ENCODE measurements at regions not wholly inside any gene's neighbourhood (a gene's known extent, or its start where the extent isn't known, plus 50 kb on each side); places are given as distances from the start of the nearest gene placed in this dataset.
"Not testable (repeated sequence)": the region's sequence is repeated elsewhere in the genome, so short reads cannot be mapped to it uniquely, and the experiment has no call there.

DNA sequence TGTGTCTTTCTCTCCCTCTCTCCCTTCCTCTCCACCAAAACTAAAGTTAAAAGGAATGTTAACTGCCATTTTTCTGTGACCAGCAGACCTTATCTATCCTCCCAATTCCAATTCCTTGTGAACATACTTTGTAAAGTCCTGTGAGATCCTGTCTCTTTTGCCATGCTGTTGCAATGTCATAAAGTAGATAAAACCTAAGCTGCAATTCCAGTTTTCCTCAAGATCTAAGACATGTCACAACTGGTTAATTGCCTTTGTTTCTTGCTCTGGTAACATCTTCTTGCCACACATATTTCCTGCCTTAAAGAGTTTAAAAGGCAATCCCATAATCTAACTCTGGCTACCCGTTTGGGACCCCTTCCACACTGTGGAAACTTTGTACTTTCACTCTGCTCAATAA is 188.7 kb downstream of the PYDC2 start:
- WGBS, 2 donors = 79 to 80% methylated on average over 1 of the region's 1 CpG
- no peak for ATAC-seq

DNA sequence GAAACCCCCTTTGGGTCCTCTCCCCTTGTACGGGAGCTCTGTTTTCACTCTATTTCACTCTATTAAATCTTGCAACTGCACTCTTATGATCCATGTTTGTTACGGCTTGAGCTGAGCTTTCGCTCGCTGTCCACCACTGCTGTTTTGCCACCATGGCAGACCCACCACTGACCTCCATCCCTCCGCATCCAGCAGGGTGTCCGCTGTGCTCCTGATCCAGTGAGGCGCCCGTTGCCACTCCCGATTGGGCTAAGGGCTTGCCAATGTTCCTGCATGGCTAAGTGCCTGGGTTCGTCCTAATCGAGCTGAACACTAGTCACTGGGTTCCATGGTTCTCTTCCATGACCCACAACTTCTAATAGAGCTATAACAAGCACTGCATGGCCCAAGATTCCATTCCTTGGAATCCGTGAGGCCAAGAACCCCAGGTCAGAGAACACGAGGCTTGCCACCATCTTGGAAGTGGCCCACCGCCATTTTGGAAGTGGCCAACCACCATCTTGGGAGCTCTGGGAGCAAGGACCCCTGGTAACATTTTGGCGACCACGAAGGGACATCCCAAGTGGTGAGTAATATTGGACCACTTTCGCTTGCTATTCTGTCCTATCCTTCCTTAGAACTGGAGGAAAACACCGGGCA is 197.9 kb downstream of the PYDC2 start:
- H3K4me1 ChIP-seq; DNase-seq; H3K27ac ChIP-seq; H3K36me3 ChIP-seq; H3K4me3 ChIP-seq; intact Hi-C loops (cut with DNase I); H3K27me3 ChIP-seq; ATAC-seq: not testable (repeated sequence)
- peaks cover 0 to 17% (median 2%) of the 10 kb centered on the region in 11 donors for H3K9me3 ChIP-seq
- 94 to 95% methylated on average over 18 of the region's 18 CpGs for WGBS, 2 donors

More for the DNA sequence above, 188.7 kb downstream of the PYDC2 start:
- H3K4me3 ChIP-seq = no peak overlapping the region
- no peaks in the 10 kb centered on the region for H3K27me3 ChIP-seq
- H3K36me3 ChIP-seq = no peaks in the 10 kb centered on the region
- TF ChIP-seq, protein P1, sequence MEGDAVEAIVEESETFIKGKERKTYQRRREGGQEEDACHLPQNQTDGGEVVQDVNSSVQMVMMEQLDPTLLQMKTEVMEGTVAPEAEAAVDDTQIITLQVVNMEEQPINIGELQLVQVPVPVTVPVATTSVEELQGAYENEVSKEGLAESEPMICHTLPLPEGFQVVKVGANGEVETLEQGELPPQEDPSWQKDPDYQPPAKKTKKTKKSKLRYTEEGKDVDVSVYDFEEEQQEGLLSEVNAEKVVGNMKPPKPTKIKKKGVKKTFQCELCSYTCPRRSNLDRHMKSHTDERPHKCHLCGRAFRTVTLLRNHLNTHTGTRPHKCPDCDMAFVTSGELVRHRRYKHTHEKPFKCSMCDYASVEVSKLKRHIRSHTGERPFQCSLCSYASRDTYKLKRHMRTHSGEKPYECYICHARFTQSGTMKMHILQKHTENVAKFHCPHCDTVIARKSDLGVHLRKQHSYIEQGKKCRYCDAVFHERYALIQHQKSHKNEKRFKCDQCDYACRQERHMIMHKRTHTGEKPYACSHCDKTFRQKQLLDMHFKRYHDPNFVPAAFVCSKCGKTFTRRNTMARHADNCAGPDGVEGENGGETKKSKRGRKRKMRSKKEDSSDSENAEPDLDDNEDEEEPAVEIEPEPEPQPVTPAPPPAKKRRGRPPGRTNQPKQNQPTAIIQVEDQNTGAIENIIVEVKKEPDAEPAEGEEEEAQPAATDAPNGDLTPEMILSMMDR (IDR thresholded peaks at IDR 0.05) = no peak
- H3K27ac ChIP-seq = no peak overlapping the region
- H3K9me3 ChIP-seq = peaks cover 0 to 31% (median 7%) of the 10 kb centered on the region in 11 donors
- no peaks in the 10 kb centered on the region for H3K4me1 ChIP-seq
- intact Hi-C loops (cut with DNase I) = loop anchor here in 1 of 10 donors (5.0 kb wide), 1 partner anchor 1367 kb away; no protein-coding TSS in a partner anchor
- DNase-seq = no peak

DNA sequence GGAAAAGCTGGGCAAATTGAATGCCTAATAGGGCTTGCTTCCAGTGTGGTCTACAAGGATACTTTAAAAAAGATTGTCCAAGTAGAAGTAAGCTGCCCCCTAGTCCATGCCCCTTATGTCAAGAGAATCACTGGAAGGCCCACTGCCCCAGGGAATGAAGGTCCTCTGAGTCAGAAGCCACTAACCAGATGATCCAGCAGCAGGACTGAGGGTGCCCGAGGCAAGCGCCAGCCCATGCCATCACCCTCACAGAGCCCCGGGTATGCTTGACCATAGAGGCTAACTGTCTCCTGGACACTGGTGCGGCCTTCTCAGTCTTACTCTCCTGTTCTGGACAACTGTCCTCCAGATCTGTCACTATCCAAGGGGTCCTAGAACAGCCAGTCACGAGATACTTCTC is 201.2 kb downstream of the PYDC2 start:
- H3K36me3 ChIP-seq; H3K4me3 ChIP-seq; H3K27ac ChIP-seq; H3K4me1 ChIP-seq; H3K27me3 ChIP-seq; H3K9me3 ChIP-seq; intact Hi-C loops (cut with DNase I); DNase-seq; ATAC-seq: not testable (repeated sequence)
- 84 to 95% methylated on average over 5 of the region's 5 CpGs for WGBS, 2 donors

DNA sequence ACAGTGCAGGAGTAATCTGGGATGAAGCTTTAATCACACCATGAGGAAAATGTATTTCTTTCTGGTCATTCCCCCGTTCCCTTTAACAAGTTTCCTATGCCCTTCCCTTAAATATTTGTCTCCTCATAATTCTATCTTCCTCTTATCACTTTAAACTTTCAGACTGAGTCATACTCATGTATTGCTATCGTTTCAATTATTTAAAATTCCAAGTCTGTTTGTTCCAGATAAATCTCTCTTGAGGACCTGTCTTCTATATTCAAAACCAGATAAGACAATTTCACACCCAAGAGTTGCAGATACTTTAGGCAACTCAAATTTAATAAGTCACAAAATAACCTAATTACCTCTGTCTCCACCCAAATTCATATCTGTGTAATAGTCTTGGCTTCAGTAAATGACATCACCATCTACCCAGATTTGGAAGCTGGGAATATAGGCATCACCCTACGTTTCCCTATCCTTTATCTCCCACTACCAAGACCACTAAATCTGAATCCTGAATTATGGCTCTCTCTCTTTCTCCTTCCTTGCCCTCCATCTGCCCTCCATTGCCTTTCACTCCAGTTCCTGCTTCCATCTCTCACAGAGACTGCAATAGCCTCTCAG is 220.1 kb downstream of the PYDC2 start:
- WGBS, 2 donors = 35 to 38% methylated on average over 3 of the region's 3 CpGs
- TF ChIP-seq, protein P1 (IDR thresholded peaks at IDR 0.05) = no peak

DNA sequence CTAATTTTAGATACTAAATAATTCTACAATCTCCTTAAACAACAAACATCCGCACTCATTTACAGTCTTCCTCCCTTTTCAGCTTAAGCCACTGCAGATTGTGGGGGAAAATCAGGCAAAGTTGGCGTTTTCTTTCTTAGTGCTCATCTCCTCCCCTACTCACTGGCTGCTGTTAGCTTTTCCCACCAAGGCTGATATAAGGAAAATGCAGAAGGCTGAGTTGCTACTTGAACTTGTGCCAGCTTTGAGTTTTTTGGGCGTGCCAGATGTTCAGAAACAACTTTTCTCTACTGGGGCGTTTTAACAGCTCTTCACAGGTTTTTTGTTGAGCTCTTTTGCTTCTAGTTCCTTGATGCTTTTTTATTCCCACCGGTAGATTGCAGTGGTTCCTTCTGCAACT is 222.0 kb downstream of the PYDC2 start:
- Histone ChIP-seq H3K9me3 (no peaks in the 10 kb centered on the region), H3K27me3 (no peaks in the 10 kb centered on the region), H3K36me3 (no peaks in the 10 kb centered on the region), H3K27ac (no peak overlapping the region), H3K4me3 (no peak overlapping the region), H3K4me1 (peaks cover 0 to 7% (median 0%) of the 10 kb centered on the region in 9 donors)
- DNase-seq (no peak), ATAC-seq (no peak)
- intact Hi-C loops (cut with DNase I) = loop anchor here in 1 of 10 donors (10.0 kb wide), 1 partner anchor 58 kb away; no protein-coding TSS in a partner anchor
- TF ChIP-seq, protein P1 (IDR thresholded peaks at IDR 0.05) = no peak
- 59 to 69% methylated on average over 5 of the region's 5 CpGs for WGBS, 2 donors

More for the DNA sequence above, 220.1 kb downstream of the PYDC2 start:
- Histone ChIP-seq H3K9me3 (no peaks in the 10 kb centered on the region), H3K4me1 (no peaks in the 10 kb centered on the region), H3K27ac (no peak overlapping the region), H3K36me3 (no peaks in the 10 kb centered on the region), H3K27me3 (no peaks in the 10 kb centered on the region), H3K4me3 (no peak overlapping the region)
- intact Hi-C loops (cut with DNase I) = loop anchor here in 1 of 10 donors (10.0 kb wide), 1 partner anchor 56 kb away; no protein-coding TSS in a partner anchor
- ATAC-seq (no peak), DNase-seq (no peak)
